Nephron progenitor cell (in vitro differentiated cells): ENCODE measurements at regions not wholly inside any gene's neighbourhood (a gene's known extent, or its start where the extent isn't known, plus 50 kb on each side); places are given as distances from the start of the nearest gene placed in this dataset.

Source experiments
- DNase-seq: peaks from one replicate; pipeline ENCODE4 v3.0.0; 2021
- H3K27ac Mint-ChIP-seq: 2 replicates; pipeline ENCODE4 v1.8.0; 2021; ENCODE audit warnings: mild to moderate bottlenecking, moderate library complexity, mixed read lengths
- H3K27me3 Mint-ChIP-seq: 2 replicates; pipeline ENCODE4 v1.8.0; 2021; ENCODE audit warnings: mild to moderate bottlenecking, low read depth, mixed read lengths; ENCODE audit not compliant: poor library complexity
- H3K36me3 Mint-ChIP-seq: 2 replicates; pipeline ENCODE4 v1.8.0; 2021; ENCODE audit warnings: low read depth, mixed read lengths
- H3K4me1 Mint-ChIP-seq: 2 replicates; pipeline ENCODE4 v1.8.0; 2021; ENCODE audit warnings: mixed read lengths
- H3K4me3 Mint-ChIP-seq: 2 replicates; pipeline ENCODE4 v1.8.0; 2021; ENCODE audit warnings: mild to moderate bottlenecking, moderate library complexity, mixed read lengths
- H3K9me3 Mint-ChIP-seq: 2 replicates; pipeline ENCODE4 v1.8.0; 2021; ENCODE audit warnings: mild to moderate bottlenecking, moderate library complexity, mixed read lengths
- CTCF ChIP-seq: fragments of 200-600 bp; sonication (generic); IDR thresholded peaks from 2 replicates; pipeline ENCODE4 v1.5.0; 2021; ENCODE audit warnings: antibody characterized with exemption

- Mint-ChIP-seq H3K27me3 (no peaks in the 10 kb centered on the region), H3K9me3 (peaks cover 56% of the 10 kb centered on the region), H3K36me3 (no peaks in the 10 kb centered on the region), H3K4me1 (no peaks in the 10 kb centered on the region), H3K4me3 (no peak overlapping the region), H3K27ac (no peak overlapping the region)
- no peak for DNase-seq
- TF ChIP-seq CTCF: no peak
These were observed 235.0 kb upstream of the TRPC7 start for GRCh38 chr5:136600306-136600705.

GRCh38 chr5:136598802-136599404 lies 233.6 kb upstream of the TRPC7 start:
- no peak overlapping the region for H3K27ac Mint-ChIP-seq
- no peak for DNase-seq
- no peak for TF ChIP-seq CTCF
- peaks cover 46% of the 10 kb centered on the region for H3K9me3 Mint-ChIP-seq
- no peaks in the 10 kb centered on the region for H3K4me1 Mint-ChIP-seq
- no peaks in the 10 kb centered on the region for H3K36me3 Mint-ChIP-seq
- no peak overlapping the region for H3K4me3 Mint-ChIP-seq
- no peaks in the 10 kb centered on the region for H3K27me3 Mint-ChIP-seq

- Mint-ChIP-seq H3K27me3 (peaks cover 3% of the 10 kb centered on the region), H3K9me3 (peaks cover 7% of the 10 kb centered on the region), H3K27ac (no peak overlapping the region), H3K4me3 (no peak overlapping the region), H3K4me1 (no peaks in the 10 kb centered on the region), H3K36me3 (no peaks in the 10 kb centered on the region)
- DNase-seq: no peak
- no peak for TF ChIP-seq CTCF
These were observed 229.1 kb upstream of the TRPC7 start for GRCh38 chr5:136594416-136594815.

DNA sequence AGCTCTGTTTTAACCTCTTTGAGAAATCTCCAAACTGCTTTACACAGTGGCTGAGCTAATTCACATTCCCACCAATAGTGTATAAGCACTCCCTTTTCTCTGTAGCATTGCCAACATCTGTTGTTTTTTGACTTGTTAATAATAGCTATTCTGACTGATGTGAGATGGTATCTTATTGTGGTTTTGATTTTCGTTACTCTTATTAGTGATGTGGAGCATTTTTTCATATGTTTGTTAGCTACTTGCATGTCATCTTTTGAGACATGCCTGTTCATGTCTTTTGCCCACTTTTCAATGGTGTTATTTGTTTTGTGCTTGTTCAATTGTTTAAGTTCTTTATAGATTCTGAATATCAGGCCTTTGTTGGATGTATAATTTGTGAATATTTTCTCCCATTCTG lies 225.2 kb upstream of the TRPC7 start:
- Mint-ChIP-seq H3K4me3 (no peak overlapping the region), H3K27ac (no peak overlapping the region), H3K4me1 (no peaks in the 10 kb centered on the region), H3K9me3 (peaks cover 4% of the 10 kb centered on the region), H3K27me3 (peaks cover 3% of the 10 kb centered on the region), H3K36me3 (no peaks in the 10 kb centered on the region)
- TF ChIP-seq CTCF: no peak
- no peak for DNase-seq

DNA sequence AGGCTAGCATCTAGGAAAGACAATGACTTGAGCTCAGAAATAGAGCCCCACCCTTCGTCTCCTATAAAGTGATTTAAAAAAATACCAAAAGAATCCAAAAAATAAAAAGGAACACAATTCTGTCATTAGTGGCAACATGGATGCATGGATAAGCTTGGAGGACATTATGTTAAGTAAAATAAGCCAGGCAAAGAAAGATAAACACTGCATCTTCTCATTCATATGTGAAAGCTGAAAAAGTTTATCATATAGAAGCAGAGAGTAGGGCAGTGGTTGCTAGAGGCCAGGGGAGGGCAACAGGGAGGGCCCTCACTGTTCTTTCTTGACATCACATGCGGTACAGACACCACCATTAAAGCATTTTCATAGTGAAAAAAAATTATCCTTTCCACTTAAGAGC lies 220.9 kb upstream of the TRPC7 start:
- TF ChIP-seq CTCF: no peak
- H3K4me3 Mint-ChIP-seq: no peak overlapping the region
- DNase-seq: no peak
- peaks cover 4% of the 10 kb centered on the region for H3K9me3 Mint-ChIP-seq
- H3K27ac Mint-ChIP-seq: no peak overlapping the region
- H3K4me1 Mint-ChIP-seq: no peaks in the 10 kb centered on the region
- no peaks in the 10 kb centered on the region for H3K27me3 Mint-ChIP-seq
- H3K36me3 Mint-ChIP-seq: no peaks in the 10 kb centered on the region

- Mint-ChIP-seq H3K4me1 (no peaks in the 10 kb centered on the region), H3K27me3 (peaks cover 3% of the 10 kb centered on the region), H3K9me3 (no peaks in the 10 kb centered on the region), H3K27ac (no peak overlapping the region), H3K4me3 (no peak overlapping the region), H3K36me3 (no peaks in the 10 kb centered on the region)
- DNase-seq: no peak
- no peak for TF ChIP-seq CTCF
These were observed 219.1 kb upstream of the TRPC7 start for GRCh38 chr5:136584474-136584873.
